CD4-positive, alpha-beta T cell treated with Interleukin-6 for 4 hours (primary cell): ENCODE measurements at regions not wholly inside any gene's neighbourhood (a gene's known extent, or its start where the extent isn't known, plus 50 kb on each side); places are given as distances from the start of the nearest gene placed in this dataset.
"Not testable (repeated sequence)": the region's sequence is repeated elsewhere in the genome, so short reads cannot be mapped to it uniquely, and the experiment has no call there.

ENCODE experiments used
- DNase-seq: peaks from one replicate; pipeline ENCODE4 v3.0.0-alpha.2; 2020; ENCODE audit warnings: mixed read lengths

DNA sequence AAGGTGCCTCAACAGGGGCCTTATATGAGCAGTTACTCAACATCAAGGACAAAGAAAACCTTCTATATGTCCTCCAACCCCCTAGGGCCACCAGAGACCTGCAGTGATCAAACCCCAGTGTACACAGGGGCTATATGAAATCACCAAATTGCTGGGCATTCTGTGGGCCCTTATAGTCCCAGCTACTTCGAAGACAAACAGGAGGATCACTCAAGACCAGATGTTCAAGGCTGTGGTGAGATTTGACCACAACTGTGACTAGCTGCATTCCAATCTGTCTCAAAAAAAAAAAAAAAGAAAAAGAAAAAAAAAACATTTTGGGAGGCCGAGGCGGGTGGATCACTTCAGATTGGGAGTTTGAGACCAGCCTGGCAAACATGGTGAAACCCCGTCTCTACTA is 51.0 kb upstream of the PRB2 start:
- DNase-seq, result no peak

DNA sequence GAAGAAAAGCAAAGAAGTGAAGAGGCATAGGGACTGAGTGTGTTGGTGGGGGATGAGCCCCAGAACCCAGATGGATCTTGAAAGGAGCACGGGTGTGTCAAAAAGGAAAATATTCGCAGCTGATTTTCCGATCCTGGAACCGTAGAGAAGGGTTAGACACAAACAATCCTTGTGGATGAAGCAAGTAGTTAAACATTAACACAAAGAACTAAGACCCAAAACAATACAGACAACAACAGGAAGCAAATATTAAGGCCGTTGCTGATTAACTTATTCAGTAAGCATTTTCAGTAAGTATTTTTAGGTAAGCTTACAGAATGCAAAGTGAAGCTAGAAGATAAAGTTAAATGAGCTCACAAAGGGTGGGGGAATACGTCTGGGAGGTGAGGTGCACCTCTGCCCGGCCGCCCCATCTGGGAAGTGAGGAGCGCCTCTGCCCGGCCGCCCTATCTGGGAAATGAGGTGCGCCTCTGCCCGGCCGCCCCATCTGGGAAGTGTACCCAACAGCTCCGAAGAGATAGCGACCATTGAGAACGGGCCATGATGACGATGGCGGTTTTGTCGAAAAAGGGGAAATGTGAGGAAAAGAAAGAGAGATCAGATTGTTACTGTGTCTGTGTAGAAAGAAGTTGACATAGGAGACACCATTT is 62.8 kb upstream of the PRB2 start:
- no peak for DNase-seq

DNA sequence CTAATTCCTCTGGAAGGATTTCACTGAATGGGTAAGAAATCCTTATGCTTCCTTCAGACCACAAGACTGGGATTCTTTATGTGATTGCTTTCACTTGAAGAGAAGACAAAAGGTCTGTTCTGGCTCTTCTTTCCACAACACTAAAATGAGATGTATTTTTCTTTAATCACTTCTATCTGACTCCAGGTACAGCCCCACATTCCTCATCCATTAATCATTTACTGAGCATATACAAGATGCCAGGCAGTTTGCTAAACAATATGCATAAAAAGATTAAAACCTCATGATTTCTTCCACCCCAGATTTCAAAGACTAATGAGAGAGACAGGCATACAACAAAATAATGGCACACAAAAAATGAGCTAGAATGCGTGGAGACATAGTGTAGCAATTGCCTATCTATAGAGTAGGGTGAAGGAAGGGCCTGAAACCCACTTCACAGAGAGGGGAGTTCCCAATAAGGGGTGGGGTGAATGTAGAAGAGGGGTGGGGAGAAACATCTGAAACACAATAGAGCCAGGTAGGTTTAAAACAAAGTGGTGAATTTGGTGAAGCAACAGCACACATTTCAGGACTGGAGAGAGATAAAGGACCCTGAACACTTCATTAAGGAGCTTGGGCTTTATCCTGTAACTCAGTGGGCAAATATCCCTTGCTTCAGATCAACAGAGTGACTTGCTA is 65.1 kb upstream of the PRB2 start:
- DNase-seq, result no peak

DNA sequence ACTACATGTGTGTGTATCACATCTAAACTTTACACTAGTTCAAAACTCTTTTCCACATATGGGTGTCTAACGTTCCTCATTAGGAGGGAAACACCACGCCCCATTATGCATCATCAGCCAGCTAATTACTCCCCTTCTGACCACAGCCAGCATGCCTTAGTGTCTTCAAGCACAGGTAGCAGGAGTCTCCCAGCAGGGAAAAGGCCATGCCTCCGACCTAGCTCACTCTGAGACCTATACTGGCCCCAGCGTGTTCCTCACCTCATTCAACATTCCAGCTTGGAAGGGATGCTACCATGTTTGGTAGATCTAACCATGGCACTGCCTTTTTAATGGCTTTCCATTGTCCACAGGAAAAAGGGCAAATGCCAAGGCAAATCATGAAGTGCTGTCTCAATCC is 66.1 kb upstream of the PRB2 start:
- DNase-seq, result no peak

DNA sequence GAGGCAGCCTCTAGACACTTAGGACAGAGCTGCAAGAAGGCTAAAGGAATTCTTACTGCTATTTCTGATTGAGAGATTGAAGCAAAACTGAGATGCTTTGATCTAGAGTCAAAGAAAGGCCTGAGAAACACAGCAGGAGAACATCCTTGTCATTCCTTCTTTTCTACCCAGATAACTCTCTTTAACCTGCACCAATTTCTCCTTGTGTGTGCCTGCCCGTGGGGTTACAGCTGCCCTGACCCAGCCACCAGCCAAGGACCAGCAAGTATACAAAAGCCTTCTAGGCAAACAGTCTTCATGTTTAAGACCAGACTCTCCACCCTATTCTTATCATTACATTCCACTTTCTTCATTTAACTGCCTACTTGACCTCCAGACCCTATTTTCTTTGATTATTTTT is 81.7 kb upstream of the PRB2 start:
- no peak for DNase-seq

DNA sequence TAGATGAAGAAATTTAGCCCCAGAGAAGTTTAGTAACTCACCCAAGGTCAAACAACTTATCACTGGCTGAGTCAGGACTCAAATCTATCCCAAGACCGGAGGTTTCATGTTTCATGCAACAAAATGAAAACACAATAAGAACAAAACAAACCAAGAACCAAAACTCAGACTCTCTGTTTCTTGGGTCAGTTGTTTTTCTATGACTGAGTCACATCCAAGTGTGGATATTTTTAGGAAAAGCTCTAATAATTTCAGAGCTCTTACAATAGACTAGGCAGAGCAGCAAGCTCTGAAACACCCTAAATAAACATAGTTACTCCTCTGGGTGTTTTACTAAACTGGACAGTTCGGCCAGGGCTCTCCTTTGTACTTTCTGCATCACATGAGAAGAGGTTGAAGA is 87.6 kb upstream of the PRB2 start:
- DNase-seq, result no peak

DNA sequence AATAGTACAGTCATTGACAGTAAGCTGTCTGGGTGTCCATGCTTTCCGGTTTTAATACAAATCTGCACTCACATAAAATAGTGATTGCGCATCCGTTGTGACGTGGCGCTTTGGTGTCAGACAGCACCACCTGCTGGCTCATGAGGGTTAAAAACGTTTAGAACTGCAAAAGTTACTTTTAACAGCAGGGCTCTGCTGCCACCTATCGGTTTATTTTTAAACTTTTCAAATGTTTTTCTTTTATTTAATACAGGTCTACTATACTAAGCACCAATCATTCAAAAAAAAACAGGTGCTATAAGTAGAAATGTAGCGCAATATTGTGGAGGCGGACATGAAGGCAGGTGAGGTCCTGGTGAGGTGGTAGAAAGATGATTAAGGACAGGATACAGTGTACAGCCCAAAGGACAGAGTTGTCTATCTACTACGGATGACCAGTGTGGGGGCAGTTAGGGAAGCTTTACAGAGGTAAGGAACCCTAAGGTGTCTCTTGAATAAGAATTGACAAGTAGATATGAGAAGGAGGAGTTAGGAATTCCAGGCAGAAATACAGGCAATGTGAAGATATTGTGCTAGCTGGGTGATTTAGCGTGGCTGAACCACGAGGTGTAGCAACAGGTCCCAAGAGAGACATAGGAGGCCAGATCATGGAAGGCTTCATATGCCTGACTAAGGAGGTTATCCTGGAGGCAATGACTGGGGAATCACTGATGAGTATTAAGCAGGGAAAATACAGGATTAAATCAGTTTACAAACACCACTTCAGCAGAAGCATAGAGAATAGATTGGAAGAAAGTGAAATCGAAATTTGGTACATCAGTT is 91.5 kb upstream of the PRB2 start:
- peak; percentile 84 for DNase-seq

DNA sequence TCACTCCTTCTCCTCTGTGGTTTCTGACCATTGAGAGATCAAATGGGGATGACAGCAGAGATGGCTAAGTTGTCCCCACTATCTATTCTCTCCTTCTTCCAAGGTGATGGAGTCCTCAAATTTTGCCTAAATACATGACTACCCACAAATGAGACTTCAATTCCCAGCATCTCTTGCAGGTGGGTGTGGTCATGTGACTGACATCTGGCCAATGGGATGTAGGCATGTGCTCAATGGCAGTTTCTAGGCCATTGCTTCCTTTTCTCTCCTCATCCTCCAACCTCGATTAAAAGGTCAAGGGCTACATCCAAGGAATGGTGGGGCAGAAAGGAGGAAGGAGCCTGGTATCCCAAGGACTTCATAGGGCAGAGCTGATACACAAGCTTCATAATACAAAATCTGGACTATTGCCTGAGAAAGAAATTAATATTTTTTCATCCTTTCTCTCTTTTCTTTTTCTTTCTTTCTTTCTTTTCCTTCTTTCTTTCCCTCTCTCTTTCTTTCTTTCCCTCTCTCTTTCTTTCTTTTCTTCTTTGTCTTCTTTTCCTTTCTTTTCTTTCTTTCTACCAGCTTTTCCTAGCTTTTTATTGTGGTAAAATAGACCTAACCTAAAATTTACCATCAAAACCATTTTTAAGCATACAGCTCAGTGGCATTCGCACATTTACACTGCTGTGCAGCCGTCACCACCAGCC is 100.9 kb upstream of the PRB2 start:
- DNase-seq, result no peak

DNA sequence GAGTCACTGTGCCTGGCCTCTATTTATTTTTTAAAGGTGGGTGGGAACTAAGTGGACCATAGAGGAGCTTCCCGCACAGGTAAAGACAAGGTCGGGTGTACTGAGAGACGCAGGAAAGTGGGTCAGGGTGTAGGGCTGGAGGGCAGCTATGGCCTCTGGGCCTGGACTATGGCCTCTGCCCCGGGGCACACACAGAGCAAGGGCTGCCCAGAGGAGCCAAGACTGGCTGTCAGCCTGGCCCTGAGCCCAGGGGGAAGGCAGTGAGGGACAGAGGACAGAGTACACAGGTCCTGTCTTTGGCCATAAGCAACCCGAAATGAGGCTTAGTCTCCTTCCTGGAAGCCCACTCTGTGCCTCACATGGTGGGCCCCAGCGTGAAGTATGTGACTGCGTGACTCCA is 102.1 kb upstream of the PRB2 start:
- DNase-seq, result no peak

DNA sequence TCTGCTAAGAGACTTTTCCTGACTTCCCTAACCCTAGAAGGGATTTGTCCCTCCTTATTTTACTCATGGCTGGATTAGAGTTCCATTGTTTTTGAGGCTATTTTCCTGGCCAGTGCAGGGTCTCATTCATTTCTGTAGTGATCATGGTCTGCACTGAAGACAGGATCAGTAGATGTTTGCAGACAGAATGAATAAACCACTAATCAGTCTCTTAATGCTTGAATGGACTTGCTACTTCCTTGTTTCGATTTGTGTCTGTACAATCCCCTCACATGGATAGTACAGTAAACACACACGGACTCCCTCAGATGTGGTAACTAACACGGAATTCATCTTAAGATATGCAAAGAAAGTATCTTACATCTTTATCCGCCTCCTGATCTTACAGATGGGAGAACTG is 102.6 kb upstream of the PRB2 start:
- DNase-seq, result no peak

DNA sequence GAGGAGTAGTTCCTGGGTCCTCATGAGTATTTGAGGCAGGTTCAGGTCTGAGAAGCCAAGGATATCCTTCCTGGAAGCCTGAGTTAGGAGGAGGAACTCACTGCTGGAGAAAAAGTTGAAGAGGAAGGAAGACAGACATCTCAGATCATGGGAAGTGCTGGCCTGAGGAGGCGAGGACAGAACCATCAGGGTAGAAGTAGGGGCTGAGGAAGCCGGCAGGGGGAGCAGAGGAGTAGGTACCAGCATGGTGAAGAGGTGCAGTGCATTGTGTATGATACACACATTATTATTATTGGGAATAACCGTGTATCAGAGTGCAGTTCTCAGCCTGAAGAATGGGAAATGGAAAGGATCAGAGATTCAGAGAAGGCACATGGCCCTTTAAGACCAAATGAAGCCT is 103.2 kb upstream of the PRB2 start:
- not testable (repeated sequence) for DNase-seq

DNA sequence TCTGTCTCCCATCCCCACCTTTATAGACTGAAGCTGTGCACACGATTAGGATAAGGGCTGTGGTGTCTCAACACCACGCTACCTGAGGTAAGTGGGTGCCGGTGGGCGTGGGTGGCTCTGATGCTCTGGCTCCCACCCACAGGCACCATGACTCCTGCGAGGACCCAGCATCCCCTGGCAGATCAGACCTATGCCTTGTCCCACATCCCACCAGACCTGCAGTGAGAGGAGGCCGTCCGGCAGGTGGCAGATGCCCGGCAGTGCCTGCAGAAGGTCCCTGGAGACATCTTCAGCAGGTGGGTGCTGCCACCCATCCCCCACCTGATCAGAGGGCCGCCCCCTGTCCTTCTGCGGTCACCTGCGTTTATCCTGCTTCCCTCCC is 104.4 kb upstream of the PRB2 start:
- DNase-seq, result no peak

DNA sequence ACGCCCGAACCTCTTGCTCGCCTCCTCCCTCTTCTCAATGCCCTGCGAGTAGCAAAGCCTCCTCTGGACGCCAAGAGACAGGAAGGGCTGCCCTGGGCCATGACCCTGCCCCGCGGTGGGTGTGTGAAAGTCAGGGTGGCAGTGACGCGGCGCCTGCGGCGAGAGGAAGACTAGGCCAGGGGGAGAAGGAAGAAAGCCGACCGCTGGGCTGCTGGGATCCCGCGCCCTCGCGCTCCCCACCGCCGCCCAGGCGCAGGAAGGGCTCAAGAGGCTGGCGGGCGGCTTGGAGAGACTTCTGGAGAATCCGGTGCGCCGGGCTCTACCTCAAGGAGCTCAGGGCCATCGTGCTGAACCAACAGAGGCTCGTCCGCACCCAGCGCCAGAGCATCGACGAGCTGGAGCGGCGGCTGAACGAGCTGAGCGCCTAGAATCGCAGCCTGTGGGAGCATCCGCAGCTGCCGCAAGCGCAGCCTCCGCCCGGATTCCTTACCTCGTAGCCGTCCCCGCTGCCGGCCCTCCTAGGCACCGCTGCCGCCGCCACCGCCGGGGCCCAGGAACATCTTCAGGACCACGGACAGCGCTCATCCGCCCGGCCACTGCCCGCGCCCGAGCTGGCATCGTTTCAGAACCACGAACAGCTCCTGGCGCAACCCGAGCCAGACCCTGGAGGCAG is 105.0 kb upstream of the PRB2 start:
- DNase-seq, result peak; percentile 82

DNA sequence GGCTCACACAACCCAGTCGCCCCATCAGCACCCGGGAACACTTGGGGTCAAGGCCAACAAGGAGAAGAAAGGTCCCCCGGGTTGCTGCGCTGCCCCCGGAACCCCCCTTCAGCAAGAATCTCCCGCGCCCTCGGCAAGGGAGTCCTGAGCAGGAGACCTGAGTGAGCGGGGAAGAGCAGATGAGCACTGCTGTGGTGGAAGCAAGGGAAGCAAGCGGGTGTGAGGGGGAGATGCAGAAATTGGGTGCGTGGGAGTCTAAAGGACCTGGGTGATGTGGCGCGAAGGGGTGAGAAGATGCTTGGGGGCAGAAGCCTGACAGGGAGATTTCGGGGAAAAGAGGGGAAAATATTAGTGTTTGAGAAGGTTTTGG is 105.5 kb upstream of the PRB2 start:
- no peak for DNase-seq

DNA sequence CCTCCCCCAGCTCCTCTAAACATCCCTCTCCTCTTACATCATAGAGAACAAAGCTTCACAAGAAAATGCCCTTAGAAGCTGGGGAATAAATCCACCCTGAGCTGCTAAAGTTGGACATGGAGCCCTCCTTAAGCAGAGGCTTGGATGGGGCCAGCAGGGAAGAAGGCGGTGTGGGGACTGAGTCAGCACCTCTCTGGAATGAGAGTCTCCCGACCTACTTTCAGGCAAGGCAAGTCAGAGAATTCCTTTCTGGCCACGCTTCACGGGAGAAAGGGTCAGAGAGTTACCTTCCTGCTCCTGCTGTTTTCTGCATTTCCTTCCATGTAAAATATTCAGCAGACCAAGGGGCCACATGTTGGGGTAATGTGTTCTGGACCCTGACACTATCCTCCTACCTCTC is 113.3 kb upstream of the PRB2 start:
- DNase-seq, result no peak

DNA sequence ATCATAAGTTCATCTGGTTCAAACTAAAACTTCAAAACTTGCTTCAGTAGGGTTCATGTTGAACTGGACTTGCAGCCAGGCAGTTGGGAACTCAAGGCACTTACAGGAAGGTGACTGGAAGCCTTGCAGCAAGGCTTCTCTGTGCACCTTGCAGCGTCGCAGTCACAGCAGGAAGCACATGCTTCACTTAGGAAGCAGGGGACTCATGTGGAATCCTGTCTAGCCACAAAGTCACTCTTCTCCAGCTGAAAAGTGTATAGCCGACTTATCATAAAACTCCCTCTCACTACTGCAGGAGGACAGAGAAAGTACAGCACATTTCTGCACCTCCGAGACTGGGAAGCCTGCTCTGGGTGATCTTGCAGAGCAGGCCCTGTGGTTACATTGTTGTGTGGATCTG is 114.0 kb upstream of the PRB2 start:
- no peak for DNase-seq

DNA sequence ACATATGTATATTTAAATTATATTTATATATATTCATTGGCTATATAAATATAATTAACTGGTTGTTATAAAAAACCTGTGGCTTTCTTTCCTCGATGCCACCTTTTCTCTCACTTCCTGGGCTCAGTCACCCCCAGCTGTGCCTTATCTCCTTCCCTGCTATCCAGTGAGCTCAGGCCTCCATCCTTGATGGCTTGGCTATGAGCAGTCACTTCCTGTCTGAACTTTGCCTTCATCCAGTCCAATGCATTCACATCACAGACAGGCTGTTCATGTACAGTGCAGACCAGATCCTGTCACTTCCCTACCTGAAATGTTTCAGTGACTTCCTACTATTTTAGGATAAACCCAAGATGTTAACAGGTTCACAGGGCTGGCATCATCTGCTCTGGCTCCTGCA is 115.3 kb upstream of the PRB2 start:
- no peak for DNase-seq

DNA sequence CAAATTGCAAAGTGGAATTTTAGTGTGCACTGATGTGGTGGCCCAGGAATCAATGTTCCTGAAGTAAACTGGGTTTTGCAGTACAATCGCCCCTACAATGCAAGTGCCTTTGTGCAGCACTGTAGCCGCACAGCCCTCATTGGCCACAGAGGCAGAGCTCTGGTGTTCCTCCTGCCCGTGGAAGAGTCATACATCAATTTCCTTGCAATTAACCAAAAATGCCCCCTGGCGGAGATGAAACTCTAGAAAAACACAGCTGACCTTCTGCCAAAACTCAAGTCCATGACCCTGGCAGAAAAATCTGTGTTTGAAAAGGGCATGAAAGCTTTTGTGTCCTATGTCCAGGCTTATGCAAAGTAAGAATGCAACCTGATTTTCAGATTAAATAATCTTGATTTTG is 117.9 kb upstream of the PRB2 start:
- no peak for DNase-seq

DNA sequence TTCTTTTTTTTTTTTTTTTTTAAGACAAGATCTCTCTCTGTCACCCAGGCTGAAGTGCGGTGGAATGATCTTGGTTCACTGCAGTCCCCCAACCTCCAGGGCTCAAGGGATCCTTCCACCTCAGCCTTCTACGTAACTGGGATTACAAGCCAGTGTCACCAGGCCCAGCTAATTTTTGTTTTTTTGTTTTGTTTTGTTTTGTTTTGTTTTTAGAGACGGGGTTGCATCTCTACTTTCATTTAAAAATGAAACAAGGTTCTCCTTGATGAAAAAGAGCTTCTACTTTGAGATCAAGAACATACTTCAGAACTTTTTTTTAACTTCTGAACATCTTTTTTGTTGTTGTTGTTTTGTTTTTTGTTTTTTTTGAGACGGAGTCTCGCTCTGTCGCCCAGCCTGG is 121.7 kb upstream of the PRB2 start:
- DNase-seq, result no peak

DNA sequence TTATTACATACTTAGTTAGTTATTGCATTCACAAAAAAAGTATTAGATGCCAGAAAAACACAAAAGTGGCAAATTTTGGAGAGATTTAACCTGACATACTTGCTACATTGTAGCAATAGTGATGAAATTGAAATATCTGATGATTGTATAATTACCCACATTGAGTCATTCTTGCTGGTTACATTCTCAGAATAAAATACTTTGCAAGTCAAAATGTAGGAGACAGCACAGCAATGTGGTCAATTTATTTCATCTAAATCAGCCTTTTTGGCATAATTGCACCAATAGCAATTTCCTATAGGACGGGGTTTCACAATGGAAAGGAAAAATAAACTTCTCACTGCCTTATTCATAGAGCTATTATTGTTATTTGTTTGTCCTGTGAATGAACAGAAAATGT is 125.0 kb upstream of the ETV6 start:
- DNase-seq, result no peak

DNA sequence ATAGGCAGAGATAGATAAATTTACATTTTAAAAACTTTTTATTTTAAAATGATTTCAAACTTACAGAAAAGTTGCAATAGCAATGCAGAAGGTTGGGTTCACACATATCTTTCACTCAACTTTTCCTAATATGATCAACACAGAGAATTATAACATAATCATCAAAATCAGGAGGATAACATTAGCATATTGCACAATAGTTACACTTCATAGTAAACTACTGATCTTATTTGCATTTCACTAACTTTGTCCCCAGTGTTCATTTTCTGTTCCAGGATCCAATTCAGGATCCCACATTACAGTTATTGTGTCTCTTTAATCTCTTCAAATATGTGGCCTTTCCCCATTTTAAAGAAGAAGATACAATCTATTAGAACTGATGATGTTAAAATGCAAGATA is 115.4 kb upstream of the ETV6 start:
- no peak for DNase-seq

DNA sequence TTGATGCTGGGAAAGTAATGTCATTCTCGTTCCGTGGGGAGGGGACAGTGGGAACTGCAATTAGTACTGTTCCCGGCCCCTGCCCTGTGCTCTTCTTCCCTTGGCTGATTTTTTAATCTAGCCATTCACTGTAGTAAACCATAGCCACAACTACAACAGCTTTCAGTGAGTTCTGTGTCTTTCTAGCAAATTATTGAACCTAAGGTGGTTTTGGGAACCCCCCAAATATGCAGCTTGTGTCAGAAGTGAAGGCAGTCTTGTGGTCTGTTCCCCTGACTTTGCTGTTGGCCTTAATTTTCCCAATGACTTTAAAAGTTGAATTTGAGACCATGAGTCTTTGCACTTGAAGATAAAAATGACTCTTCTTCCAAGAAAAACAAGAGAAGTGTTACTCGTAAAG is 114.3 kb upstream of the ETV6 start:
- no peak for DNase-seq

DNA sequence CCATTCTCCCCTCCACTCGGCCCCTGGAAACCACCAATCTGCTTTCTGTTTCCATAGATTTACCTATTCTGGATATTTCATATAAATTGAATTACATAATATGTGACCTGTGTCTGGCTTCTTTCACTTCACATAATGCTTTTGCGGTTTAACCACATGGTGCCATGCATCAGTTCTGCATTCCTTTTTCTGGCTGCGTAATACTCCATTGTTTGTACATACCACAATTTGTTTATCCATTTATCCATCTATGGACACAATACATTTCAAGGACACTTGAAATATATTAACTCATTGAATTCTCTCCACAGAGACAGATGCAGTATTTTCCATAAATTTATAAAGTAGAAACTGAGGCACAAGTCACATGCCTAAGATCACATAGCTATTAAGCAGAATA is 110.3 kb upstream of the ETV6 start:
- no peak for DNase-seq
